ENCODE measurements at regions not wholly inside any gene's neighbourhood (a gene's known extent, or its start where the extent isn't known, plus 50 kb on each side); places are given as distances from the start of the nearest gene placed in this dataset.

GRCh38 chr3:168828536-168828935, 732.8 kb upstream of the GOLIM4 start:
- TF ChIP-seq, protein P1, sequence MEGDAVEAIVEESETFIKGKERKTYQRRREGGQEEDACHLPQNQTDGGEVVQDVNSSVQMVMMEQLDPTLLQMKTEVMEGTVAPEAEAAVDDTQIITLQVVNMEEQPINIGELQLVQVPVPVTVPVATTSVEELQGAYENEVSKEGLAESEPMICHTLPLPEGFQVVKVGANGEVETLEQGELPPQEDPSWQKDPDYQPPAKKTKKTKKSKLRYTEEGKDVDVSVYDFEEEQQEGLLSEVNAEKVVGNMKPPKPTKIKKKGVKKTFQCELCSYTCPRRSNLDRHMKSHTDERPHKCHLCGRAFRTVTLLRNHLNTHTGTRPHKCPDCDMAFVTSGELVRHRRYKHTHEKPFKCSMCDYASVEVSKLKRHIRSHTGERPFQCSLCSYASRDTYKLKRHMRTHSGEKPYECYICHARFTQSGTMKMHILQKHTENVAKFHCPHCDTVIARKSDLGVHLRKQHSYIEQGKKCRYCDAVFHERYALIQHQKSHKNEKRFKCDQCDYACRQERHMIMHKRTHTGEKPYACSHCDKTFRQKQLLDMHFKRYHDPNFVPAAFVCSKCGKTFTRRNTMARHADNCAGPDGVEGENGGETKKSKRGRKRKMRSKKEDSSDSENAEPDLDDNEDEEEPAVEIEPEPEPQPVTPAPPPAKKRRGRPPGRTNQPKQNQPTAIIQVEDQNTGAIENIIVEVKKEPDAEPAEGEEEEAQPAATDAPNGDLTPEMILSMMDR (IDR thresholded peaks at IDR 0.05; ENCODE audit: control insufficient read depth, extremely low read depth, insufficient read depth) = no peak
- no peak overlapping the region for H3K4me3 ChIP-seq (ENCODE audit: low read depth, low read length)
- no peak for DNase-seq (ENCODE audit: low read depth)

- TF ChIP-seq, protein P1 (IDR thresholded peaks at IDR 0.05; ENCODE audit: control insufficient read depth, extremely low read depth, insufficient read depth) = no peak
- no peak overlapping the region for H3K4me3 ChIP-seq (ENCODE audit: low read depth, low read length)
- DNase-seq (ENCODE audit: low read depth) = no peak
These were observed 732.3 kb upstream of the GOLIM4 start for GRCh38 chr3:168828014-168828413.

DNA sequence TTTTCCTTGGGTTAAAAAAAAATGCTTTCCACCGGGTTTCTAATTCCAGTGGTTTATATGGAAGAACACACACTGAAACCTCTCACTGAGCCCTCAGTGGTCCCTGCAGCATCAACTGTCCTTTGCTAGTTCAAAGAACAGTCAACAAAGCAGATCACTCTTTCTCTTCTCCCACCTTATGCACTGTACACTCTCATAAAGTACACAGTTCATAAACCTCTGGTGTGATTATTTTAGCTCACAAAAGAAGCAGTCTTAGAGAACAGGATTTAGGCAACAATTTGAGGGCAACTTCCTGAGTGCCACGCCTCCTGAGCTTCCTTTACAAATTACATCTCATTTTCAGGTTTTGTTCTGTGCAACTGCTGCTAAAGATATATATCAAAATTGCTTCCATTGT, 728.4 kb upstream of the GOLIM4 start:
- H3K4me3 ChIP-seq (ENCODE audit: low read depth, low read length) = no peak overlapping the region
- TF ChIP-seq, protein P1 (IDR thresholded peaks at IDR 0.05; ENCODE audit: control insufficient read depth, extremely low read depth, insufficient read depth) = no peak
- DNase-seq (ENCODE audit: low read depth) = no peak

DNA sequence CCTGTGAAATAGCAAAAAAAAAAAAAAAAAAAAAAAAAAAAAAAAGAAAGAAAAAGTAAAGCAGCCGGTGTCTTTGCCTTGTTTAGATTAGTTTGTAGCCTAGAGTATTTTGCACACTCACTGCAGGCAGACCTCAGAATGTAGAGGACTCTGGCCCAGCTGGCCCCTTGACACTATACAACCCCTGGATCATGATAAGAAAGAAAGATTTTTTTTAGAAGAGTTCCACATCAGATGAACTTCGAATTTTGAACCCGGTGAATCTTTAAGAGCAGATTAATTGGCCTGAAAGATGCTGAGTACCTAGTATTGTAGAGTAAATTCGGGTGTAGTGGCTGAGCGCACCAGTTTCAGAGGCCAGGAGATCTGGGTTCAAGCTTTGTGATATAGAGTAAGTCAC, 727.7 kb upstream of the GOLIM4 start:
- no peak overlapping the region for H3K4me3 ChIP-seq (ENCODE audit: low read depth, low read length)
- DNase-seq (ENCODE audit: low read depth) = no peak
- TF ChIP-seq, protein P1 (IDR thresholded peaks at IDR 0.05; ENCODE audit: control insufficient read depth, extremely low read depth, insufficient read depth) = no peak

DNA sequence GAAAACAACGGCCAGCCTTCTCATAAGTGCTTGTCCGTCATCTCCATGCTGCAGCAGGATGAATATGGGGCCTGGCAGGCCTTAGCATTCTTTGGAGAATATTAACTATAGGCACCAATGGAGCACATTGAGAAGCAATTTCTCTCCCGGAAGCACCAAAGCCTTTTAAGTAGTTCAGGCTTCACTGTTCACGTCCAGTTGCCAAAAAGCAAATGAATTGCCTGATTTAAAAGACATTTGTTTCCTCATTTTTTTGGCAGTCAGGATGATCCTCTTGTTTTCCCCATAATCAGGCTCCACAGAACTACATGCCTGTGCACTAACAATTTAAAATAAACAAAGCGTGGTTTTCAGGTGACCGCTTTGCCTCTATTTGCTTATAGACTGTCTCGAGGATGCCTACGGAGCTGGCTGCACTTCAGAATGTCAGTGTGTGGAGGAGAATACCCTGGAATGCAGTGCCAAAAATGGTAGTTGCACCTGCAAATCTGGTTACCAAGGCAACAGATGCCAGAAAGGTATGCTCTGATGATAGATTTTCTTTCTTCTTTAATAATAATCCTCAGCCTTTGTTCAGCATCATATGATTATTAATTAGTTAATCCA, 725.2 kb upstream of the GOLIM4 start:
- no peak for DNase-seq (ENCODE audit: low read depth)
- no peak overlapping the region for H3K4me3 ChIP-seq (ENCODE audit: low read depth, low read length)
- TF ChIP-seq, protein P1 (IDR thresholded peaks at IDR 0.05; ENCODE audit: control insufficient read depth, extremely low read depth, insufficient read depth) = no peak

- no peak overlapping the region for H3K4me3 ChIP-seq (ENCODE audit: low read depth, low read length)
- TF ChIP-seq, protein P1 (IDR thresholded peaks at IDR 0.05; ENCODE audit: control insufficient read depth, extremely low read depth, insufficient read depth) = no peak
- no peak for DNase-seq (ENCODE audit: low read depth)
These were observed 721.5 kb upstream of the GOLIM4 start for GRCh38 chr3:168817177-168817576.

DNA sequence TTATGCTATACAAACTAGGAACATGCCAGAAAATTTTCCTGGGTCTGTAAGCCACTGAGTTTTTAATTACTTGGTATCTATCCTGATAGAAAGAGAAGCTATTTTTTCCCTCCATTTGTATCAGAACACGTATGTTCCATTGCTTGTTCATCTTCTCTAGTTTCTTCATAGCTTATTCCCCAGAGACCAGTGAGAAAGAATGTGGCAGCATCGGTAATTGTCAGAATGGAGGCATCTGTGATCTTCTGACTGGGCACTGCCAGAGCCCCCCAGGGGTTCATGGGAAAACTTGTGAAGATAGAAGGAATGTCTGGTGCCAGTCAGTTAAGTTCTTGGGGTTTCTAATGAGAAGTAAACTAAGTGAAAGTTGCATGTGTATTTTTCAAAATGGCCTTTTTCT, 720.2 kb upstream of the GOLIM4 start:
- no peak overlapping the region for H3K4me3 ChIP-seq (ENCODE audit: low read depth, low read length)
- TF ChIP-seq, protein P1 (IDR thresholded peaks at IDR 0.05; ENCODE audit: control insufficient read depth, extremely low read depth, insufficient read depth) = no peak
- DNase-seq (ENCODE audit: low read depth) = no peak
